SK-N-SH treated with all-trans-retinoic acid at 6 μM for 48 hours (cell line): ENCODE measurements at regions not wholly inside any gene's neighbourhood (a gene's known extent, or its start where the extent isn't known, plus 50 kb on each side); places are given as distances from the start of the nearest gene placed in this dataset.

ENCODE experiments used
- ATAC-seq: fragments of 200-7000 bp; cut with Tn5 transposase; 3 replicates; pipeline ENCODE4 v1.9.1; 2020; ENCODE audit warnings: mild to moderate bottlenecking, moderate library complexity
- ARNTL ChIP-seq: fragments of 450-650 bp; formaldehyde crosslinking; IDR thresholded peaks from 2 replicates; pipeline ENCODE4 v1.5.0; 2020; ENCODE audit warnings: low read depth, mild to moderate bottlenecking, moderate library complexity, borderline replicate concordance
- BACH2 ChIP-seq: fragments of 250-450 bp; sonication (Bioruptor Pico); IDR thresholded peaks from 2 replicates; pipeline ENCODE4 v1.9.0; 2021; ENCODE audit warnings: mild to moderate bottlenecking, borderline replicate concordance
- CSDC2 ChIP-seq: fragments of 250-450 bp; sonication (Bioruptor Pico); IDR thresholded peaks from 2 replicates; pipeline ENCODE4 v1.5.0; 2020; ENCODE audit warnings: mild to moderate bottlenecking, moderate library complexity
- ESRRG ChIP-seq: fragments of 250-450 bp; sonication (Bioruptor Pico); IDR thresholded peaks from 2 replicates; pipeline ENCODE4 v1.6.1; 2021; ENCODE audit warnings: mild to moderate bottlenecking
- GLIS3 ChIP-seq: fragments of 250-450 bp; sonication (Bioruptor Pico); IDR thresholded peaks from 2 replicates; pipeline ENCODE4 v1.5.0; 2020; ENCODE audit warnings: mild to moderate bottlenecking, moderate library complexity
- ISL1 ChIP-seq: fragments of 250-450 bp; sonication (Bioruptor Pico); IDR thresholded peaks from 2 replicates; pipeline ENCODE4 v2.1.2; 2022; ENCODE audit warnings: mild to moderate bottlenecking, moderate library complexity
- OSR1 ChIP-seq: fragments of 250-450 bp; sonication (Bioruptor Pico); IDR thresholded peaks from 2 replicates; pipeline ENCODE4 v1.8.0; 2022; ENCODE audit warnings: moderate library complexity, mild to moderate bottlenecking, inconsistent platforms
- PPARA ChIP-seq: fragments of 250-450 bp; sonication (Bioruptor Pico); IDR thresholded peaks from 2 replicates; pipeline ENCODE4 v1.5.0; 2020; ENCODE audit warnings: mild to moderate bottlenecking, borderline replicate concordance
- RARB ChIP-seq: fragments of 250-450 bp; sonication (Bioruptor Pico); IDR thresholded peaks from 2 replicates; pipeline ENCODE4 v1.8.0; 2021; ENCODE audit warnings: mild to moderate bottlenecking, moderate library complexity
- SNAI2 ChIP-seq: fragments of 250-450 bp; sonication (Bioruptor Pico); IDR thresholded peaks from 2 replicates; pipeline ENCODE4 v1.5.0; 2020; ENCODE audit warnings: mild to moderate bottlenecking, moderate library complexity
- TCF4 ChIP-seq: fragments of 250-450 bp; sonication (Bioruptor Pico); IDR thresholded peaks from 2 replicates; pipeline ENCODE4 v1.8.0; 2021; ENCODE audit warnings: mild to moderate bottlenecking, moderate library complexity, borderline replicate concordance
- TOX ChIP-seq: fragments of 250-450 bp; sonication (Bioruptor Pico); IDR thresholded peaks from 2 replicates; pipeline ENCODE4 v1.8.0; 2021; ENCODE audit warnings: mild to moderate bottlenecking, moderate library complexity, borderline replicate concordance
- TSHZ2 ChIP-seq: fragments of 250-450 bp; sonication (Bioruptor Pico); IDR thresholded peaks from 2 replicates; pipeline ENCODE4 v1.5.0; 2020; ENCODE audit warnings: mild to moderate bottlenecking, moderate library complexity
- ZFP3 ChIP-seq: fragments of 250-450 bp; sonication (Bioruptor Pico); IDR thresholded peaks from 2 replicates; pipeline ENCODE4 v1.5.0; 2020; ENCODE audit warnings: mild to moderate bottlenecking, moderate library complexity
- ZFP30 ChIP-seq: fragments of 450-650 bp; formaldehyde crosslinking; IDR thresholded peaks from 2 replicates; pipeline ENCODE4 v1.5.0; 2022; ENCODE audit warnings: mild to moderate bottlenecking, moderate library complexity
- ZNF565 ChIP-seq: fragments of 450-650 bp; formaldehyde crosslinking; conservative IDR thresholded peaks from 2 replicates; pipeline ENCODE4 v1.5.0; 2020; ENCODE audit warnings: low read depth, mild to moderate bottlenecking, moderate library complexity
- TF ChIP-seq, protein P1 (sequence below): fragments of 250-450 bp; sonication (Bioruptor Pico); IDR thresholded peaks from 2 replicates; pipeline ENCODE4 v1.8.0; 2021; ENCODE audit warnings: low read depth, mild to moderate bottlenecking, moderate library complexity, borderline replicate concordance
- TF ChIP-seq, protein P2 (sequence below): fragments of 250-450 bp; sonication (Bioruptor Pico); IDR thresholded peaks from 2 replicates; pipeline ENCODE4 v1.5.1; 2021; ENCODE audit warnings: mild to moderate bottlenecking, moderate library complexity
- TF ChIP-seq, protein P3 (sequence below): fragments of 250-450 bp; sonication (Bioruptor Pico); IDR thresholded peaks from 2 replicates; pipeline ENCODE4 v1.5.1; 2020; ENCODE audit warnings: low read depth, mild to moderate bottlenecking, moderate library complexity
- TF ChIP-seq, protein P4 (sequence below): fragments of 250-450 bp; sonication (Bioruptor Pico); IDR thresholded peaks from 2 replicates; pipeline ENCODE4 v1.8.0; 2020; ENCODE audit warnings: mild to moderate bottlenecking, moderate library complexity, borderline replicate concordance

- no peak for TF ChIP-seq SNAI2 (CRISPR knock-in tag)
- TF ChIP-seq TCF4: no peak
- no peak for TF ChIP-seq ESRRG
- TF ChIP-seq, protein P1, sequence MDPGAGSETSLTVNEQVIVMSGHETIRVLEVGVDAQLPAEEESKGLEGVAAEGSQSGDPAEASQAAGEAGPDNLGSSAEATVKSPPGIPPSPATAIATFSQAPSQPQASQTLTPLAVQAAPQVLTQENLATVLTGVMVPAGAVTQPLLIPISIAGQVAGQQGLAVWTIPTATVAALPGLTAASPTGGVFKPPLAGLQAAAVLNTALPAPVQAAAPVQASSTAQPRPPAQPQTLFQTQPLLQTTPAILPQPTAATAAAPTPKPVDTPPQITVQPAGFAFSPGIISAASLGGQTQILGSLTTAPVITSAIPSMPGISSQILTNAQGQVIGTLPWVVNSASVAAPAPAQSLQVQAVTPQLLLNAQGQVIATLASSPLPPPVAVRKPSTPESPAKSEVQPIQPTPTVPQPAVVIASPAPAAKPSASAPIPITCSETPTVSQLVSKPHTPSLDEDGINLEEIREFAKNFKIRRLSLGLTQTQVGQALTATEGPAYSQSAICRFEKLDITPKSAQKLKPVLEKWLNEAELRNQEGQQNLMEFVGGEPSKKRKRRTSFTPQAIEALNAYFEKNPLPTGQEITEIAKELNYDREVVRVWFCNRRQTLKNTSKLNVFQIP (CRISPR knock-in tag): no peak
- no peak for TF ChIP-seq TOX (CRISPR knock-in tag)
- TF ChIP-seq PPARA (CRISPR knock-in tag): no peak
- TF ChIP-seq, protein P2, sequence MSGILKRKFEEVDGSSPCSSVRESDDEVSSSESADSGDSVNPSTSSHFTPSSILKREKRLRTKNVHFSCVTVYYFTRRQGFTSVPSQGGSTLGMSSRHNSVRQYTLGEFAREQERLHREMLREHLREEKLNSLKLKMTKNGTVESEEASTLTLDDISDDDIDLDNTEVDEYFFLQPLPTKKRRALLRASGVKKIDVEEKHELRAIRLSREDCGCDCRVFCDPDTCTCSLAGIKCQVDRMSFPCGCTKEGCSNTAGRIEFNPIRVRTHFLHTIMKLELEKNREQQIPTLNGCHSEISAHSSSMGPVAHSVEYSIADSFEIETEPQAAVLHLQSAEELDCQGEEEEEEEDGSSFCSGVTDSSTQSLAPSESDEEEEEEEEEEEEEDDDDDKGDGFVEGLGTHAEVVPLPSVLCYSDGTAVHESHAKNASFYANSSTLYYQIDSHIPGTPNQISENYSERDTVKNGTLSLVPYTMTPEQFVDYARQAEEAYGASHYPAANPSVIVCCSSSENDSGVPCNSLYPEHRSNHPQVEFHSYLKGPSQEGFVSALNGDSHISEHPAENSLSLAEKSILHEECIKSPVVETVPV (CRISPR knock-in tag): no peak
- no peak for TF ChIP-seq GLIS3 (CRISPR knock-in tag)
- TF ChIP-seq OSR1 (CRISPR knock-in tag): no peak
- TF ChIP-seq, protein P3, sequence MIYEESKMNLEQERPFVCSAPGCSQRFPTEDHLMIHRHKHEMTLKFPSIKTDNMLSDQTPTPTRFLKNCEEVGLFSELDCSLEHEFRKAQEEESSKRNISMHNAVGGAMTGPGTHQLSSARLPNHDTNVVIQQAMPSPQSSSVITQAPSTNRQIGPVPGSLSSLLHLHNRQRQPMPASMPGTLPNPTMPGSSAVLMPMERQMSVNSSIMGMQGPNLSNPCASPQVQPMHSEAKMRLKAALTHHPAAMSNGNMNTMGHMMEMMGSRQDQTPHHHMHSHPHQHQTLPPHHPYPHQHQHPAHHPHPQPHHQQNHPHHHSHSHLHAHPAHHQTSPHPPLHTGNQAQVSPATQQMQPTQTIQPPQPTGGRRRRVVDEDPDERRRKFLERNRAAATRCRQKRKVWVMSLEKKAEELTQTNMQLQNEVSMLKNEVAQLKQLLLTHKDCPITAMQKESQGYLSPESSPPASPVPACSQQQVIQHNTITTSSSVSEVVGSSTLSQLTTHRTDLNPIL: no peak
- TF ChIP-seq ZFP30: no peak
- TF ChIP-seq BACH2 (CRISPR knock-in tag): no peak
- no peak for TF ChIP-seq ARNTL (CRISPR knock-in tag)
- no peak for TF ChIP-seq ZFP3 (CRISPR knock-in tag)
- no peak for TF ChIP-seq ISL1 (CRISPR knock-in tag)
- TF ChIP-seq, protein P4, sequence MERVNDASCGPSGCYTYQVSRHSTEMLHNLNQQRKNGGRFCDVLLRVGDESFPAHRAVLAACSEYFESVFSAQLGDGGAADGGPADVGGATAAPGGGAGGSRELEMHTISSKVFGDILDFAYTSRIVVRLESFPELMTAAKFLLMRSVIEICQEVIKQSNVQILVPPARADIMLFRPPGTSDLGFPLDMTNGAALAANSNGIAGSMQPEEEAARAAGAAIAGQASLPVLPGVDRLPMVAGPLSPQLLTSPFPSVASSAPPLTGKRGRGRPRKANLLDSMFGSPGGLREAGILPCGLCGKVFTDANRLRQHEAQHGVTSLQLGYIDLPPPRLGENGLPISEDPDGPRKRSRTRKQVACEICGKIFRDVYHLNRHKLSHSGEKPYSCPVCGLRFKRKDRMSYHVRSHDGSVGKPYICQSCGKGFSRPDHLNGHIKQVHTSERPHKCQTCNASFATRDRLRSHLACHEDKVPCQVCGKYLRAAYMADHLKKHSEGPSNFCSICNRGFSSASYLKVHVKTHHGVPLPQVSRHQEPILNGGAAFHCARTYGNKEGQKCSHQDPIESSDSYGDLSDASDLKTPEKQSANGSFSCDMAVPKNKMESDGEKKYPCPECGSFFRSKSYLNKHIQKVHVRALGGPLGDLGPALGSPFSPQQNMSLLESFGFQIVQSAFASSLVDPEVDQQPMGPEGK (CRISPR knock-in tag): no peak
- TF ChIP-seq TSHZ2 (CRISPR knock-in tag): no peak
- no peak for TF ChIP-seq RARB (CRISPR knock-in tag)
- TF ChIP-seq CSDC2: no peak
- no peak for ATAC-seq
Measured at GRCh38 chrX:101993335-101993734, 61.5 kb upstream of the ZMAT1 start.

GRCh38 chrX:101986586-101986985 lies 54.8 kb upstream of the ZMAT1 start:
- TF ChIP-seq ZNF565 (CRISPR knock-in tag) (no peak), PPARA (CRISPR knock-in tag) (no peak), TSHZ2 (CRISPR knock-in tag) (no peak), TOX (CRISPR knock-in tag) (no peak), ZFP3 (CRISPR knock-in tag) (no peak), GLIS3 (CRISPR knock-in tag) (no peak)
- TF ChIP-seq, protein P3: no peak
- TF ChIP-seq, protein P1 (CRISPR knock-in tag): no peak
- TF ChIP-seq, protein P2 (CRISPR knock-in tag): no peak
- no peak for ATAC-seq
